HEK293 (cell line): ENCODE measurements at regions not wholly inside any gene's neighbourhood (a gene's known extent, or its start where the extent isn't known, plus 50 kb on each side); places are given as distances from the start of the nearest gene placed in this dataset.

ENCODE experiments used
- CTCF ChIA-PET: fragments of 350-600 bp; formaldehyde crosslinking; extraction: SDS; loops from one replicate; lab custom pipeline; 2021; ENCODE audit warnings: antibody characterized with exemption; lab: Yijun Ruan, JAX
- POLR2A ChIA-PET: fragments of 300-600 bp; formaldehyde crosslinking; extraction: SDS; loops from one replicate; lab custom pipeline; 2020; ENCODE audit warnings: antibody characterized with exemption, inconsistent platforms; lab: Yijun Ruan, JAX
- H3K27ac ChIP-seq: fragments of 200-500 bp; sonication (Bioruptor generic); 2 replicates; pipeline ENCODE4 v1.5.1; 2014; ENCODE audit warnings: low read depth, low read length, control low read depth, inconsistent platforms; ENCODE audit errors: extremely low read depth
- H3K36me3 ChIP-seq, 2 experiments: fragments of 200-500 bp in 1 of 2; sonication (Bioruptor generic) in 1 of 2; 1 replicate in 1 of 2; 2 replicates in 1 of 2; pipeline ENCODE4 v1.5.1; 2014 to 2017; ENCODE audit warnings: inconsistent platforms in 2 of 2, low read length in 2 of 2; ENCODE audit not compliant: control insufficient read depth in 2 of 2, insufficient read depth in 1 of 2
- H3K4me1 ChIP-seq: fragments of 200-500 bp; sonication (Bioruptor generic); 2 replicates; pipeline ENCODE4 v1.5.1; 2014; ENCODE audit warnings: mild to moderate bottlenecking, low read length, inconsistent platforms; ENCODE audit not compliant: control insufficient read depth, insufficient read depth
- H3K4me3 ChIP-seq: 2 replicates; pipeline ENCODE4 v1.5.1; 2011; ENCODE audit warnings: low read depth, mild to moderate bottlenecking, control low read depth, low read length, moderate library complexity
- H3K9me3 ChIP-seq: fragments of 200-500 bp; sonication (Bioruptor generic); 2 replicates; pipeline ENCODE4 v1.5.1; 2014; ENCODE audit warnings: low read depth, low read length, inconsistent platforms; ENCODE audit not compliant: control insufficient read depth, insufficient read depth
- GLIS1 ChIP-seq: fragments of 450-650 bp; formaldehyde crosslinking; IDR thresholded peaks from 2 replicates; pipeline ENCODE4 v1.5.1; 2016; ENCODE audit warnings: missing biosample characterization, missing genetic modification characterization
- GLIS2 ChIP-seq: fragments of 450-650 bp; formaldehyde crosslinking; IDR thresholded peaks from 2 replicates; pipeline ENCODE4 v1.5.1; 2016; ENCODE audit warnings: missing biosample characterization, missing genetic modification characterization
- OSR2 ChIP-seq: fragments of 450-650 bp; formaldehyde crosslinking; IDR thresholded peaks from 2 replicates; pipeline ENCODE4 v1.5.1; 2016; ENCODE audit warnings: missing biosample characterization, missing genetic modification characterization
- OVOL3 ChIP-seq: fragments of 450-650 bp; formaldehyde crosslinking; IDR thresholded peaks from 2 replicates; pipeline ENCODE4 v1.5.1; 2016; ENCODE audit warnings: missing biosample characterization, missing genetic modification characterization
- ZBTB1 ChIP-seq: fragments of 450-650 bp; formaldehyde crosslinking; IDR thresholded peaks from 2 replicates; pipeline ENCODE4 v1.5.1; 2016; ENCODE audit warnings: missing biosample characterization, missing genetic modification characterization
- ZBTB21 ChIP-seq: fragments of 450-650 bp; formaldehyde crosslinking; IDR thresholded peaks from 2 replicates; pipeline ENCODE4 v1.5.1; 2017; ENCODE audit warnings: missing biosample characterization, missing genetic modification characterization
- ZBTB26 ChIP-seq: fragments of 450-650 bp; formaldehyde crosslinking; optimal IDR thresholded peaks from 2 replicates; pipeline ENCODE3; 2016; ENCODE audit warnings: missing biosample characterization, mild to moderate bottlenecking, missing genetic modification characterization
- ZNF16 ChIP-seq: fragments of 450-650 bp; formaldehyde crosslinking; IDR thresholded peaks from 2 replicates; pipeline ENCODE4 v1.5.1; 2016; ENCODE audit warnings: low read depth, missing biosample characterization, missing genetic modification characterization
- ZNF169 ChIP-seq: fragments of 450-650 bp; formaldehyde crosslinking; IDR thresholded peaks from 2 replicates; pipeline ENCODE4 v1.5.1; 2016; ENCODE audit warnings: missing biosample characterization, missing genetic modification characterization
- ZNF214 ChIP-seq: fragments of 450-650 bp; formaldehyde crosslinking; IDR thresholded peaks from 2 replicates; pipeline ENCODE4 v1.5.1; 2017; ENCODE audit warnings: missing biosample characterization, mild to moderate bottlenecking, missing genetic modification characterization, borderline replicate concordance
- ZNF416 ChIP-seq: fragments of 450-650 bp; formaldehyde crosslinking; IDR thresholded peaks from 2 replicates; pipeline ENCODE4 v1.5.1; 2016; ENCODE audit warnings: missing biosample characterization, missing genetic modification characterization
- ZNF48 ChIP-seq: fragments of 450-650 bp; formaldehyde crosslinking; IDR thresholded peaks from 2 replicates; pipeline ENCODE4 v1.5.1; 2016; ENCODE audit warnings: missing biosample characterization, missing genetic modification characterization
- ZNF670 ChIP-seq: fragments of 450-650 bp; formaldehyde crosslinking; IDR thresholded peaks from 2 replicates; pipeline ENCODE4 v1.5.1; 2016; ENCODE audit warnings: missing biosample characterization, missing genetic modification characterization, low read depth
- ZNF777 ChIP-seq: fragments of 450-650 bp; formaldehyde crosslinking; IDR thresholded peaks from 2 replicates; pipeline ENCODE4 v1.5.1; 2017; ENCODE audit warnings: missing biosample characterization, missing genetic modification characterization, borderline replicate concordance
- TF ChIP-seq, protein P1 (sequence below): fragments of 450-650 bp; formaldehyde crosslinking; IDR thresholded peaks from 2 replicates; pipeline ENCODE4 v1.5.1; 2016; ENCODE audit warnings: missing biosample characterization, missing genetic modification characterization
- TF ChIP-seq, protein P2 (sequence below): fragments of 450-650 bp; formaldehyde crosslinking; IDR thresholded peaks from 2 replicates; pipeline ENCODE4 v1.5.1; 2016; ENCODE audit warnings: missing biosample characterization, missing genetic modification characterization
- TF ChIP-seq, protein P3 (sequence below): fragments of 450-650 bp; formaldehyde crosslinking; IDR thresholded peaks from 2 replicates; pipeline ENCODE4 v1.5.1; 2016; ENCODE audit warnings: missing biosample characterization, missing genetic modification characterization
- TF ChIP-seq, protein P4 (sequence below): fragments of 450-650 bp; formaldehyde crosslinking; IDR thresholded peaks from 2 replicates; pipeline ENCODE4 v1.5.1; 2017; ENCODE audit warnings: missing biosample characterization, missing genetic modification characterization
- TF ChIP-seq, protein P5 (sequence below): fragments of 450-650 bp; formaldehyde crosslinking; IDR thresholded peaks from 2 replicates; pipeline ENCODE4 v1.5.1; 2016; ENCODE audit warnings: missing biosample characterization, missing genetic modification characterization

- H3K36me3 ChIP-seq = no peaks in the 10 kb centered on the region
- POLR2A ChIA-PET = no interaction called here
- TF ChIP-seq, protein P1, sequence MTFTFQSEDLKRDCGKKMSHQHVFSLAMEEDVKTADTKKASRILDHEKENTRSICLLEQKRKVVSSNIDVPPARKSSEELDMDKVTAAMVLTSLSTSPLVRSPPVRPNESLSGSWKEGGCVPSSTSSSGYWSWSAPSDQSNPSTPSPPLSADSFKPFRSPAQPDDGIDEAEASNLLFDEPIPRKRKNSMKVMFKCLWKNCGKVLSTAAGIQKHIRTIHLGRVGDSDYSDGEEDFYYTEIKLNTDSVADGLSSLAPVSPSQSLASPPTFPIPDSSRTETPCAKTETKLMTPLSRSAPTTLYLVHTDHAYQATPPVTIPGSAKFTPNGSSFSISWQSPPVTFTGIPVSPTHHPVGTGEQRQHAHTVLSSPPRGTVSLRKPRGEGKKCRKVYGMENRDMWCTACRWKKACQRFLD (tag by site-specific recombination) = no peak
- TF ChIP-seq ZNF16 (no peak), ZNF416 (tag by site-specific recombination) (no peak), GLIS2 (tag by site-specific recombination) (no peak), ZBTB1 (tag by site-specific recombination) (no peak), ZBTB21 (tag by site-specific recombination) (no peak), ZNF670 (tag by site-specific recombination) (no peak), ZNF48 (tag by site-specific recombination) (no peak), ZNF169 (tag by site-specific recombination) (no peak), GLIS1 (tag by site-specific recombination) (no peak), ZBTB26 (tag by site-specific recombination) (no peak), ZNF777 (no peak), OVOL3 (no peak), ZNF214 (no peak), OSR2 (tag by site-specific recombination) (no peak)
- TF ChIP-seq, protein P2, sequence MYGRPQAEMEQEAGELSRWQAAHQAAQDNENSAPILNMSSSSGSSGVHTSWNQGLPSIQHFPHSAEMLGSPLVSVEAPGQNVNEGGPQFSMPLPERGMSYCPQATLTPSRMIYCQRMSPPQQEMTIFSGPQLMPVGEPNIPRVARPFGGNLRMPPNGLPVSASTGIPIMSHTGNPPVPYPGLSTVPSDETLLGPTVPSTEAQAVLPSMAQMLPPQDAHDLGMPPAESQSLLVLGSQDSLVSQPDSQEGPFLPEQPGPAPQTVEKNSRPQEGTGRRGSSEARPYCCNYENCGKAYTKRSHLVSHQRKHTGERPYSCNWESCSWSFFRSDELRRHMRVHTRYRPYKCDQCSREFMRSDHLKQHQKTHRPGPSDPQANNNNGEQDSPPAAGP (tag by site-specific recombination) = no peak
- TF ChIP-seq, protein P3, sequence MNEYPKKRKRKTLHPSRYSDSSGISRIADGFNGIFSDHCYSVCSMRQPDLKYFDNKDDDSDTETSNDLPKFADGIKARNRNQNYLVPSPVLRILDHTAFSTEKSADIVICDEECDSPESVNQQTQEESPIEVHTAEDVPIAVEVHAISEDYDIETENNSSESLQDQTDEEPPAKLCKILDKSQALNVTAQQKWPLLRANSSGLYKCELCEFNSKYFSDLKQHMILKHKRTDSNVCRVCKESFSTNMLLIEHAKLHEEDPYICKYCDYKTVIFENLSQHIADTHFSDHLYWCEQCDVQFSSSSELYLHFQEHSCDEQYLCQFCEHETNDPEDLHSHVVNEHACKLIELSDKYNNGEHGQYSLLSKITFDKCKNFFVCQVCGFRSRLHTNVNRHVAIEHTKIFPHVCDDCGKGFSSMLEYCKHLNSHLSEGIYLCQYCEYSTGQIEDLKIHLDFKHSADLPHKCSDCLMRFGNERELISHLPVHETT = no peak
- TF ChIP-seq, protein P4, sequence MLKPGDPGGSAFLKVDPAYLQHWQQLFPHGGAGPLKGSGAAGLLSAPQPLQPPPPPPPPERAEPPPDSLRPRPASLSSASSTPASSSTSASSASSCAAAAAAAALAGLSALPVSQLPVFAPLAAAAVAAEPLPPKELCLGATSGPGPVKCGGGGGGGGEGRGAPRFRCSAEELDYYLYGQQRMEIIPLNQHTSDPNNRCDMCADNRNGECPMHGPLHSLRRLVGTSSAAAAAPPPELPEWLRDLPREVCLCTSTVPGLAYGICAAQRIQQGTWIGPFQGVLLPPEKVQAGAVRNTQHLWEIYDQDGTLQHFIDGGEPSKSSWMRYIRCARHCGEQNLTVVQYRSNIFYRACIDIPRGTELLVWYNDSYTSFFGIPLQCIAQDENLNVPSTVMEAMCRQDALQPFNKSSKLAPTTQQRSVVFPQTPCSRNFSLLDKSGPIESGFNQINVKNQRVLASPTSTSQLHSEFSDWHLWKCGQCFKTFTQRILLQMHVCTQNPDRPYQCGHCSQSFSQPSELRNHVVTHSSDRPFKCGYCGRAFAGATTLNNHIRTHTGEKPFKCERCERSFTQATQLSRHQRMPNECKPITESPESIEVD (tag by site-specific recombination) = no peak
- TF ChIP-seq, protein P5, sequence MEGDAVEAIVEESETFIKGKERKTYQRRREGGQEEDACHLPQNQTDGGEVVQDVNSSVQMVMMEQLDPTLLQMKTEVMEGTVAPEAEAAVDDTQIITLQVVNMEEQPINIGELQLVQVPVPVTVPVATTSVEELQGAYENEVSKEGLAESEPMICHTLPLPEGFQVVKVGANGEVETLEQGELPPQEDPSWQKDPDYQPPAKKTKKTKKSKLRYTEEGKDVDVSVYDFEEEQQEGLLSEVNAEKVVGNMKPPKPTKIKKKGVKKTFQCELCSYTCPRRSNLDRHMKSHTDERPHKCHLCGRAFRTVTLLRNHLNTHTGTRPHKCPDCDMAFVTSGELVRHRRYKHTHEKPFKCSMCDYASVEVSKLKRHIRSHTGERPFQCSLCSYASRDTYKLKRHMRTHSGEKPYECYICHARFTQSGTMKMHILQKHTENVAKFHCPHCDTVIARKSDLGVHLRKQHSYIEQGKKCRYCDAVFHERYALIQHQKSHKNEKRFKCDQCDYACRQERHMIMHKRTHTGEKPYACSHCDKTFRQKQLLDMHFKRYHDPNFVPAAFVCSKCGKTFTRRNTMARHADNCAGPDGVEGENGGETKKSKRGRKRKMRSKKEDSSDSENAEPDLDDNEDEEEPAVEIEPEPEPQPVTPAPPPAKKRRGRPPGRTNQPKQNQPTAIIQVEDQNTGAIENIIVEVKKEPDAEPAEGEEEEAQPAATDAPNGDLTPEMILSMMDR = no peak
- TF ChIP-seq, all 188 proteins: peak for 0
- Histone ChIP-seq H3K27ac (no peak overlapping the region), H3K9me3 (no peaks in the 10 kb centered on the region), H3K4me3 (no peak overlapping the region), H3K4me1 (no peaks in the 10 kb centered on the region)
- CTCF ChIA-PET = interaction anchor here (1.1 to 2.5 kb wide), 2 partner anchors 8 to 12 kb away, joined by 4 to 22 read pairs; no protein-coding TSS in a partner anchor
Measured at GRCh38 chr7:41010418-41010817, 692.5 kb downstream of the INHBA start.
